Kidney epithelial cell (primary cell): ENCODE measurements at regions not wholly inside any gene's neighbourhood (a gene's known extent, or its start where the extent isn't known, plus 50 kb on each side); places are given as distances from the start of the nearest gene placed in this dataset.

Experiments
- DNase-seq: peaks from one replicate; pipeline ENCODE4 v3.0.0-alpha.2; 2010; ENCODE audit warnings: low read depth
- H3K27me3 ChIP-seq: 2 replicates; pipeline ENCODE4 v1.6.0; 2011; ENCODE audit warnings: low read length; ENCODE audit not compliant: control insufficient read depth, insufficient read depth
- H3K36me3 ChIP-seq: 2 replicates; pipeline ENCODE4 v1.5.1; 2011; ENCODE audit warnings: low read length; ENCODE audit not compliant: control insufficient read depth, insufficient read depth
- H3K4me3 ChIP-seq: 2 replicates; pipeline ENCODE4 v1.5.1; 2011; ENCODE audit warnings: low read depth, mild to moderate bottlenecking, control low read depth, low read length
- CTCF ChIP-seq: IDR thresholded peaks from 2 replicates; pipeline ENCODE4 v1.5.1; 2011; ENCODE audit warnings: mild to moderate bottlenecking, moderate library complexity, low read length, control low read depth, inconsistent platforms; ENCODE audit not compliant: insufficient read depth, poor library complexity, severe bottlenecking

DNA sequence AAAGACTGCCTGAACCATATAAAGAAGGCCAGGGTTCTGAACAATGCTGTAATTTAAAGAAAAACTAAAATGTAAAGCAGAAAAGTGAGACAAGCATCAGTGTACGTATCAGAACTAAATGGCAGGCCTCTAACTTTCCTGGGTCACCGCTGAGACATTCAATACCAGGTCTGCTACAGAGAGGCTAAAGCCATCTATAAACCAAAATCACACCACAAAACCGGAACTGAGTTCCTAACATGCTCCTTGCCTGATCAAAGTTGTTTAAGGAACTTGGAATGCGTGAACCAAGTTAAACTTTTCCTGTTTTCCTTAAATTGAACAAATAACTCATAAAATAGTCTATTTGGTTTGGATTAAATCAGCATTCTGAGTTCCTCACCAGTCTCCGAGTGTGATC is 55.3 kb upstream of the TECRL start:
- Histone ChIP-seq H3K36me3 (no peaks in the 10 kb centered on the region), H3K4me3 (no peak overlapping the region), H3K27me3 (no peaks in the 10 kb centered on the region)
- no peak for DNase-seq
- no peak for TF ChIP-seq CTCF
